ENCODE measurements at regions not wholly inside any gene's neighbourhood (a gene's known extent, or its start where the extent isn't known, plus 50 kb on each side); places are given as distances from the start of the nearest gene placed in this dataset.

DNA sequence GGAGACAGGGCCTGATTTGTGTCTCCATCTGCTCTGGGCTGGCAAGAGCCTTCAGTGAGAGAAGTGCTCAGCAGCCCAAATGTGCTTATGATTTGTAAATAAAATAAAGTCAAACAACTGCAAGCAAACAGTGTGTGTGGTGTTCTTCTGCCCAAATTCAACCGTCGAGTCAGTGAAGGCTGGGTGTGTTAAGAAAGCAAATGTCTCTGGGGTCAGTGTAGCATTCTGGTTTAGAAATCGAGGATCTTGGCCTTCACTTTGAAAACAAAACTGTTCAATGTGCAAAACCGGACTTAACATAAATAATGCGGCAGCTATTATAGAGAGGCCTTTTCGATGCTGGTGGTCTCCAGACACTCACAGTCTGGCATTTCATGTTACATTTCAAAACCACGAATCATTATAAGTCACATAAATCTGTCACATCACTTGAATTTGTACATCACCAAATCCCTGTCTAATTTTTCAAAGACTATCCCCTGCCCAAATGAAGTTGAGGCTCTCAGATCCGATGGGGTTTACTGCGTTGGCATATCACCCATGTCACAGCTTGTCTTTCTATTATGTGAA is 158.6 kb upstream of the MYOCD start:
- TF ChIP-seq EP300 (IDR thresholded peaks at IDR 0.05; ENCODE audit: low read depth), result no peak
- TF ChIP-seq POLR2A (IDR thresholded peaks at IDR 0.05), result no peak
- TF ChIP-seq, protein P1, sequence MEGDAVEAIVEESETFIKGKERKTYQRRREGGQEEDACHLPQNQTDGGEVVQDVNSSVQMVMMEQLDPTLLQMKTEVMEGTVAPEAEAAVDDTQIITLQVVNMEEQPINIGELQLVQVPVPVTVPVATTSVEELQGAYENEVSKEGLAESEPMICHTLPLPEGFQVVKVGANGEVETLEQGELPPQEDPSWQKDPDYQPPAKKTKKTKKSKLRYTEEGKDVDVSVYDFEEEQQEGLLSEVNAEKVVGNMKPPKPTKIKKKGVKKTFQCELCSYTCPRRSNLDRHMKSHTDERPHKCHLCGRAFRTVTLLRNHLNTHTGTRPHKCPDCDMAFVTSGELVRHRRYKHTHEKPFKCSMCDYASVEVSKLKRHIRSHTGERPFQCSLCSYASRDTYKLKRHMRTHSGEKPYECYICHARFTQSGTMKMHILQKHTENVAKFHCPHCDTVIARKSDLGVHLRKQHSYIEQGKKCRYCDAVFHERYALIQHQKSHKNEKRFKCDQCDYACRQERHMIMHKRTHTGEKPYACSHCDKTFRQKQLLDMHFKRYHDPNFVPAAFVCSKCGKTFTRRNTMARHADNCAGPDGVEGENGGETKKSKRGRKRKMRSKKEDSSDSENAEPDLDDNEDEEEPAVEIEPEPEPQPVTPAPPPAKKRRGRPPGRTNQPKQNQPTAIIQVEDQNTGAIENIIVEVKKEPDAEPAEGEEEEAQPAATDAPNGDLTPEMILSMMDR (IDR thresholded peaks at IDR 0.05), result no peak
- TF ChIP-seq POLR2AphosphoS5 (IDR thresholded peaks at IDR 0.05), result no peak
